DMS 273 (cell line): ENCODE measurements at regions not wholly inside any gene's neighbourhood (a gene's known extent, or its start where the extent isn't known, plus 50 kb on each side); places are given as distances from the start of the nearest gene placed in this dataset.

Experiments used
- DNase-seq: peaks from one replicate; lab custom pipeline; 2025; ENCODE audit not compliant: unreplicated experiment; lab: John Stamatoyannopoulos, UW

- no peak for DNase-seq
Observed at GRCh38 chr5:2272755-2273154, 390.0 kb upstream of the IRX4 start.

GRCh38 chr5:2272039-2272438 lies 389.3 kb upstream of the IRX4 start:
- DNase-seq: no peak

- no peak for DNase-seq
Observed at GRCh38 chr5:2271316-2271715, 388.6 kb upstream of the IRX4 start.

- no peak for DNase-seq
Observed at GRCh38 chr5:2270467-2270866, 387.7 kb upstream of the IRX4 start.

- no peak for DNase-seq
Observed at GRCh38 chr5:2269656-2270055, 386.9 kb upstream of the IRX4 start.

GRCh38 chr5:2267991-2268390 lies 385.3 kb upstream of the IRX4 start:
- no peak for DNase-seq

- DNase-seq: no peak
Observed at GRCh38 chr5:2266641-2267240, 384.0 kb upstream of the IRX4 start.

- no peak for DNase-seq
Observed at GRCh38 chr5:2265341-2265740, 382.6 kb upstream of the IRX4 start.

- no peak for DNase-seq
Observed at GRCh38 chr5:2263763-2264162, 381.0 kb upstream of the IRX4 start.

- DNase-seq: no peak
Observed at GRCh38 chr5:2262620-2263019, 379.9 kb upstream of the IRX4 start.

GRCh38 chr5:2261004-2261703 lies 378.4 kb upstream of the IRX4 start:
- no peak for DNase-seq

GRCh38 chr5:2260211-2261003 lies 377.7 kb upstream of the IRX4 start:
- no peak for DNase-seq

GRCh38 chr5:2259494-2260107 lies 376.9 kb upstream of the IRX4 start:
- no peak for DNase-seq

- DNase-seq: no peak
Observed at GRCh38 chr5:2258861-2259260, 376.1 kb upstream of the IRX4 start.

- no peak for DNase-seq
Observed at GRCh38 chr5:2257326-2258244, 374.9 kb upstream of the IRX4 start.

- DNase-seq: no peak
Observed at GRCh38 chr5:2256691-2257280, 374.1 kb upstream of the IRX4 start.

- DNase-seq: no peak
Observed at GRCh38 chr5:2255915-2256690, 373.4 kb upstream of the IRX4 start.

GRCh38 chr5:2254880-2255750 lies 372.4 kb upstream of the IRX4 start:
- DNase-seq: no peak

GRCh38 chr5:2254406-2254805 lies 371.7 kb upstream of the IRX4 start:
- DNase-seq: no peak
